ENCODE measurements at regions not wholly inside any gene's neighbourhood (a gene's known extent, or its start where the extent isn't known, plus 50 kb on each side); places are given as distances from the start of the nearest gene placed in this dataset.

DNA sequence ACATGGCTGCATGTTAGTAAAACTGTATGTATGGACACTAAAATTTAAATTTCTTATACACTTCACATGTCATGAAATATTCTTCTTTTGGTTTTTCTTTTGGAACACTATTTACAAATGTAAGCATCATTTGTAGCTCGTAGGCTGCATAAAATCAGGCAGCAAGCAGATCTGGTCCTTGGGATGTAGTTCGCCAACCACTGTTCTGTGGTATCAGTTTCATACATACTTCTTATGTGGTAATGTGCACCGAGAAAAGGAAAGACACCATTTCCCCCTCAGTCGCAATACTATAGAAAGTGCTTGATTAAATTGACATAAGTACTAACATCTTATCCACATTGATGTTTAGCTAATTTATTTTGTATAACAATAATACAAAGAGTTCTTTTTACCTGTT is 274.4 kb upstream of the VCX start:
- Histone ChIP-seq H2BK5ac (ENCODE audit: insufficient read length, low read length) (no peak overlapping the region), H4K91ac (ENCODE audit: insufficient read length, low read depth, low read length) (no peak overlapping the region), H4K20me1 (ENCODE audit: control insufficient read depth, insufficient read depth, insufficient read length) (no peaks in the 10 kb centered on the region), H4K8ac (replicated peaks; ENCODE audit: insufficient read length, low read depth, low read length) (no peak overlapping the region), H3K56ac (ENCODE audit: insufficient read length, low read depth, low read length) (no peak overlapping the region), H3K18ac (ENCODE audit: insufficient read length, low read depth, low read length) (no peak overlapping the region), H3K9me3 (ENCODE audit: control insufficient read depth, low read depth, low read length) (no peaks in the 10 kb centered on the region), H2BK12ac (ENCODE audit: insufficient read length, low read depth, low read length) (no peak overlapping the region), H3K79me2 (ENCODE audit: insufficient read depth, low read length) (no peaks in the 10 kb centered on the region), H3K23ac (ENCODE audit: insufficient read length, low read depth, low read length) (no peak overlapping the region), H3K14ac (ENCODE audit: insufficient read depth, low read length) (no peak overlapping the region), H3K23me2 (ENCODE audit: insufficient read length, low read depth, low read length, poor library complexity, severe bottlenecking) (no peaks in the 10 kb centered on the region), H3K4me2 (ENCODE audit: insufficient read depth, insufficient read length, low read length) (no peak overlapping the region), H4K5ac (ENCODE audit: insufficient read length, low read depth, low read length) (no peak overlapping the region), H3K9ac (ENCODE audit: extremely low read depth, insufficient read length, low read length) (no peak overlapping the region), H3K4me1 (ENCODE audit: insufficient read depth, low read length) (peaks cover 2% of the 10 kb centered on the region; the same call in 1 of the 2 replicates), H3K79me1 (ENCODE audit: insufficient read depth, low read depth, low read length, poor library complexity, severe bottlenecking) (no peaks in the 10 kb centered on the region), H3K27me3 (ENCODE audit: insufficient read depth, low read length) (no peaks in the 10 kb centered on the region), H2AK5ac (ENCODE audit: insufficient read length, low read length) (no peak overlapping the region), H3K4ac (ENCODE audit: low read depth, low read length) (no peak overlapping the region), H3T11ph (ENCODE audit: low read length) (no peak overlapping the region), H2BK120ac (ENCODE audit: low read depth, low read length, poor library complexity, severe bottlenecking) (no peak overlapping the region), H3K27ac (ENCODE audit: insufficient read length, low read depth, low read length) (no peak overlapping the region), H2BK20ac (ENCODE audit: low read depth, low read length, poor library complexity, severe bottlenecking) (no peak overlapping the region), H2AFZ (ENCODE audit: low read length) (no peak overlapping the region), H2BK15ac (ENCODE audit: low read depth, low read length) (no peak overlapping the region)
- Mint-ChIP-seq H3K27me3 (ENCODE audit: low read depth) (no peaks in the 10 kb centered on the region; the same call in none of the 2 replicates), H3K36me3 (ENCODE audit: insufficient read depth in 1 of 3, low read depth in 3 of 3) (no peaks in the 10 kb centered on the region), H3K27ac (no peak overlapping the region), H3K4me1 (peaks cover 0 to 2% of the 10 kb centered on the region in 2 experiments; a peak in 1 of 4 replicates), H3K4me3 (no peak overlapping the region), H3K9me3 (no peaks in the 10 kb centered on the region)
- no peak for DNase-seq
- TF ChIP-seq, protein P1, sequence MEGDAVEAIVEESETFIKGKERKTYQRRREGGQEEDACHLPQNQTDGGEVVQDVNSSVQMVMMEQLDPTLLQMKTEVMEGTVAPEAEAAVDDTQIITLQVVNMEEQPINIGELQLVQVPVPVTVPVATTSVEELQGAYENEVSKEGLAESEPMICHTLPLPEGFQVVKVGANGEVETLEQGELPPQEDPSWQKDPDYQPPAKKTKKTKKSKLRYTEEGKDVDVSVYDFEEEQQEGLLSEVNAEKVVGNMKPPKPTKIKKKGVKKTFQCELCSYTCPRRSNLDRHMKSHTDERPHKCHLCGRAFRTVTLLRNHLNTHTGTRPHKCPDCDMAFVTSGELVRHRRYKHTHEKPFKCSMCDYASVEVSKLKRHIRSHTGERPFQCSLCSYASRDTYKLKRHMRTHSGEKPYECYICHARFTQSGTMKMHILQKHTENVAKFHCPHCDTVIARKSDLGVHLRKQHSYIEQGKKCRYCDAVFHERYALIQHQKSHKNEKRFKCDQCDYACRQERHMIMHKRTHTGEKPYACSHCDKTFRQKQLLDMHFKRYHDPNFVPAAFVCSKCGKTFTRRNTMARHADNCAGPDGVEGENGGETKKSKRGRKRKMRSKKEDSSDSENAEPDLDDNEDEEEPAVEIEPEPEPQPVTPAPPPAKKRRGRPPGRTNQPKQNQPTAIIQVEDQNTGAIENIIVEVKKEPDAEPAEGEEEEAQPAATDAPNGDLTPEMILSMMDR (conservative IDR thresholded peaks at IDR 0.05), result no peak
- no CpG with 5 or more reads among the region's 4 CpGs for WGBS (ENCODE audit: extremely low coverage, insufficient read length, low lambda C conversion rate)

Data from H9 (cell line).